ENCODE measurements at regions not wholly inside any gene's neighbourhood (a gene's known extent, or its start where the extent isn't known, plus 50 kb on each side); places are given as distances from the start of the nearest gene placed in this dataset.
A peak's percentile ranks its signal among the peaks of the same experiment; 100 is the strongest.

GRCh38 chr10:61319386-61320256 is 133.6 kb downstream of the TMEM26 start:
- DNase-seq (ENCODE audit: low read depth in 2 of 3, low spot score in 2 of 3), result no peak

GRCh38 chr10:61318429-61318828 is 134.8 kb downstream of the TMEM26 start:
- DNase-seq (ENCODE audit: low read depth in 2 of 3, low spot score in 2 of 3), result no peak

GRCh38 chr10:61317706-61318105 is 135.5 kb downstream of the TMEM26 start:
- no peak for DNase-seq (ENCODE audit: low read depth in 2 of 3, low spot score in 2 of 3)

- DNase-seq (ENCODE audit: low read depth in 2 of 3, low spot score in 2 of 3), result no peak
Observed at GRCh38 chr10:61316676-61317265, 136.4 kb downstream of the TMEM26 start.

- no peak for DNase-seq (ENCODE audit: low read depth in 2 of 3, low spot score in 2 of 3)
Observed at GRCh38 chr10:61314273-61314672, 138.9 kb downstream of the TMEM26 start.

GRCh38 chr10:61313460-61313859 is 139.7 kb downstream of the TMEM26 start:
- no peak for DNase-seq (ENCODE audit: low read depth in 2 of 3, low spot score in 2 of 3)

GRCh38 chr10:61304746-61305145 is 148.4 kb downstream of the TMEM26 start:
- DNase-seq (ENCODE audit: low read depth in 2 of 3, low spot score in 2 of 3), result no peak

GRCh38 chr10:61302124-61302523 is 151.1 kb downstream of the TMEM26 start:
- DNase-seq (ENCODE audit: low read depth in 2 of 3, low spot score in 2 of 3), result no peak

- no peak for DNase-seq (ENCODE audit: low read depth in 2 of 3, low spot score in 2 of 3)
Observed at GRCh38 chr10:61301575-61301974, 151.6 kb downstream of the TMEM26 start.

GRCh38 chr10:61299841-61300240 is 153.3 kb downstream of the TMEM26 start:
- no peak for DNase-seq (ENCODE audit: low read depth in 2 of 3, low spot score in 2 of 3)

GRCh38 chr10:61299156-61299555 is 154.0 kb downstream of the TMEM26 start:
- no peak for DNase-seq (ENCODE audit: low read depth in 2 of 3, low spot score in 2 of 3)

- no peak for DNase-seq (ENCODE audit: low read depth in 2 of 3, low spot score in 2 of 3)
Observed at GRCh38 chr10:61298194-61298593, 155.0 kb downstream of the TMEM26 start.

GRCh38 chr10:61296161-61296560 is 157.0 kb downstream of the TMEM26 start:
- DNase-seq (ENCODE audit: low read depth in 2 of 3, low spot score in 2 of 3), result no peak

- no peak for DNase-seq (ENCODE audit: low read depth in 2 of 3, low spot score in 2 of 3)
Observed at GRCh38 chr10:61294131-61294530, 159.1 kb downstream of the TMEM26 start.

GRCh38 chr10:61289813-61290212 is 163.4 kb downstream of the TMEM26 start:
- DNase-seq (ENCODE audit: low read depth in 2 of 3, low spot score in 2 of 3), result no peak

- DNase-seq (ENCODE audit: low read depth in 2 of 3, low spot score in 2 of 3), result peak in 2 of 3 donors; percentile 57 to 93
Observed at GRCh38 chr10:61286686-61287085, 166.5 kb downstream of the TMEM26 start.

GRCh38 chr10:61285749-61286148 is 167.4 kb downstream of the TMEM26 start:
- DNase-seq (ENCODE audit: low read depth in 2 of 3, low spot score in 2 of 3), result no peak

GRCh38 chr10:61284222-61284890 is 168.8 kb downstream of the TMEM26 start:
- peak; percentile 3 to 74 (median 55) for DNase-seq (ENCODE audit: low read depth in 2 of 3, low spot score in 2 of 3)

GRCh38 chr10:61283481-61284221 is 169.5 kb downstream of the TMEM26 start:
- no peak for DNase-seq (ENCODE audit: low read depth in 2 of 3, low spot score in 2 of 3)

GRCh38 chr10:61283066-61283465 is 170.1 kb downstream of the TMEM26 start:
- no peak for DNase-seq (ENCODE audit: low read depth in 2 of 3, low spot score in 2 of 3)

- peak in 1 of 3 donors; percentile 17 for DNase-seq (ENCODE audit: low read depth in 2 of 3, low spot score in 2 of 3)
Observed at GRCh38 chr10:61280303-61280702, 172.9 kb downstream of the TMEM26 start.

All from hematopoietic multipotent progenitor cell (in vitro differentiated cells).